SU-DHL-6 (cell line): ENCODE measurements at regions not wholly inside any gene's neighbourhood (a gene's known extent, or its start where the extent isn't known, plus 50 kb on each side); places are given as distances from the start of the nearest gene placed in this dataset.

Experiments used
- H2AFZ ChIP-seq: fragments of 200-600 bp; sonication (generic); 2 replicates; pipeline ENCODE4 v1.6.1; 2014; ENCODE audit warnings: low read depth, mild to moderate bottlenecking, moderate library complexity, mixed read lengths, antibody characterized with exemption, low read length; ENCODE audit not compliant: severe bottlenecking
- H3F3A ChIP-seq: fragments of 200-600 bp; shearing (Covaris generic); 2 replicates; pipeline ENCODE4 v1.6.0; 2016; ENCODE audit warnings: antibody characterized with exemption, mild to moderate bottlenecking; ENCODE audit not compliant: insufficient read depth
- H3K27ac ChIP-seq: fragments of 200-600 bp; sonication (generic); 2 replicates; pipeline ENCODE4 v1.5.1; 2016; ENCODE audit warnings: low read depth, mild to moderate bottlenecking, low read length, moderate library complexity, mixed read lengths
- H3K27me3 ChIP-seq: fragments of 200-600 bp; sonication (generic), shearing (Covaris generic); 2 replicates; pipeline ENCODE4 v1.6.0; 2014; ENCODE audit warnings: mild to moderate bottlenecking, low read length
- H3K36me3 ChIP-seq: fragments of 200-600 bp; sonication (generic); 2 replicates; pipeline ENCODE4 v1.6.1; 2014; ENCODE audit warnings: mild to moderate bottlenecking, low read length, mixed read lengths
- H3K4me2 ChIP-seq: fragments of 300-600, 200-600 bp; shearing (Covaris generic), sonication (generic); 2 replicates; pipeline ENCODE4 v1.6.0; 2014; ENCODE audit warnings: low read length, low read depth, mild to moderate bottlenecking; ENCODE audit not compliant: poor library complexity, severe bottlenecking
- H3K4me3 ChIP-seq: fragments of 200-600 bp; sonication (generic); 2 replicates; pipeline ENCODE4 v1.5.1; 2014; ENCODE audit warnings: antibody characterized with exemption, low read length, mild to moderate bottlenecking, mixed read lengths; ENCODE audit not compliant: insufficient read depth, poor library complexity, severe bottlenecking
- H3K79me2 ChIP-seq: fragments of 200-600 bp; sonication (generic); 2 replicates; pipeline ENCODE4 v1.6.1; 2014; ENCODE audit warnings: mild to moderate bottlenecking, low read length, moderate library complexity; ENCODE audit not compliant: insufficient read depth
- H3K9ac ChIP-seq: fragments of 200-600 bp; sonication (generic); 2 replicates; pipeline ENCODE4 v1.7.0; 2014; ENCODE audit warnings: mild to moderate bottlenecking, low read length
- H3K9me2 ChIP-seq: fragments of 200-600 bp; sonication (generic); replicated peaks from 2 replicates; pipeline ENCODE4 v1.6.1; 2014; ENCODE audit warnings: low read length; ENCODE audit not compliant: insufficient read depth
- H3K9me3 ChIP-seq: fragments of 200-600 bp; sonication (generic); 2 replicates; pipeline ENCODE4 v1.6.1; 2014; ENCODE audit warnings: low read length, mixed read lengths; ENCODE audit not compliant: insufficient read depth
- H4K20me1 ChIP-seq: fragments of 200-600 bp; sonication (generic); 2 replicates; pipeline ENCODE4 v1.6.1; 2014; ENCODE audit warnings: low read depth, mild to moderate bottlenecking, antibody characterized with exemption, low read length, moderate library complexity, mixed read lengths
- EZH2phosphoT487 ChIP-seq: fragments of 200-600 bp; sonication (generic), shearing (Covaris generic); conservative IDR thresholded peaks from 2 replicates; pipeline ENCODE4 v1.6.1; 2018; ENCODE audit warnings: mild to moderate bottlenecking, antibody characterized with exemption, low read length, moderate library complexity, mixed read lengths
- TF ChIP-seq, protein P1 (sequence below): fragments of 200-600 bp; sonication (generic); IDR thresholded peaks from one replicate; pipeline ENCODE4 v1.5.1; 2017; ENCODE audit warnings: antibody characterized with exemption, mild to moderate bottlenecking, low read length, moderate library complexity; ENCODE audit not compliant: insufficient read depth, poor library complexity, severe bottlenecking

DNA sequence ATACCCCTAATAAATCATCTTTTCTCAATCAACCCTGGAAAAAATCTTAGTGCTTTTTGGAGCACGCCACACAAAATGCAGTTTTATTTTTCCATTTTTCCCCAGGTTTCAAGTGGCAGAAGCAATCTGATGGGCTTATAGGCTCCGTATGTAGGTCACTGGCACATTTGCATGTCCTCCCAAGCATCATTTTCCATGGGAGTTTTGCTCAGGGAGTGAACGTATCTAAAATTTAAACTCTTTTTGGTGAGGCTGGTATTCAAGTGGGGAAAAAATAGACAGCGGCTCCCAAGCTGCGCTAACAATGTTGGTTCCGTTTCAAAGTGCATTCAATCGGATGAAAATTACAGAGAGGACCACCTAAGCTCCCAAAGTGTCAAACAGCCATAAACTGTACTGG lies 233.4 kb downstream of the MEX3B start:
- no peak overlapping the region for H3K4me2 ChIP-seq
- no peak overlapping the region for H2AFZ ChIP-seq
- H3K36me3 ChIP-seq, result no peaks in the 10 kb centered on the region
- H3K9me3 ChIP-seq, result no peaks in the 10 kb centered on the region
- no peaks in the 10 kb centered on the region for H3K79me2 ChIP-seq
- H3K9me2 ChIP-seq, result no peaks in the 10 kb centered on the region
- no peaks in the 10 kb centered on the region for H3F3A ChIP-seq
- H3K9ac ChIP-seq, result no peak overlapping the region
- H3K27me3 ChIP-seq, result no peaks in the 10 kb centered on the region
- H3K4me3 ChIP-seq, result no peak overlapping the region
- no peaks in the 10 kb centered on the region for H4K20me1 ChIP-seq
- H3K27ac ChIP-seq, result no peak overlapping the region
- TF ChIP-seq, protein P1, sequence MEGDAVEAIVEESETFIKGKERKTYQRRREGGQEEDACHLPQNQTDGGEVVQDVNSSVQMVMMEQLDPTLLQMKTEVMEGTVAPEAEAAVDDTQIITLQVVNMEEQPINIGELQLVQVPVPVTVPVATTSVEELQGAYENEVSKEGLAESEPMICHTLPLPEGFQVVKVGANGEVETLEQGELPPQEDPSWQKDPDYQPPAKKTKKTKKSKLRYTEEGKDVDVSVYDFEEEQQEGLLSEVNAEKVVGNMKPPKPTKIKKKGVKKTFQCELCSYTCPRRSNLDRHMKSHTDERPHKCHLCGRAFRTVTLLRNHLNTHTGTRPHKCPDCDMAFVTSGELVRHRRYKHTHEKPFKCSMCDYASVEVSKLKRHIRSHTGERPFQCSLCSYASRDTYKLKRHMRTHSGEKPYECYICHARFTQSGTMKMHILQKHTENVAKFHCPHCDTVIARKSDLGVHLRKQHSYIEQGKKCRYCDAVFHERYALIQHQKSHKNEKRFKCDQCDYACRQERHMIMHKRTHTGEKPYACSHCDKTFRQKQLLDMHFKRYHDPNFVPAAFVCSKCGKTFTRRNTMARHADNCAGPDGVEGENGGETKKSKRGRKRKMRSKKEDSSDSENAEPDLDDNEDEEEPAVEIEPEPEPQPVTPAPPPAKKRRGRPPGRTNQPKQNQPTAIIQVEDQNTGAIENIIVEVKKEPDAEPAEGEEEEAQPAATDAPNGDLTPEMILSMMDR, result no peak
- TF ChIP-seq EZH2phosphoT487, result no peak

DNA sequence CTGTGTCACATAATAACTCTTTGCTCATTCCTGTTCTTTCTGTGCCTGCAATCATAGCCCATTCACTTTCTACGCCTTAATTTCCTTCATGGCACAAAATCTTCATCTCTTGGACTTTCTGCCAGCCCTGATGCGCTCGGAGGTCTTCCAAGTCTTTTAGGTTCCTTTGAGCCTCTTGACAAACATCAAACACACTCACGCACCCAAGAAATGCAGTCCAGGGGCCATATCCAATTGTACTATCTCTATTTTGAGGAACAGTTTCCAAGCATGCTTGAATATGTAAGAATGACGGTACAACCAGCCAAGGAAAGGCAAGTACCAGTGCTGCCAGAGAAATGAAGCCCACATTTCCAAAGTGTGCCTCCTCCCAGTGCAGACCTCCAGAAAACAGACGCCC lies 234.1 kb downstream of the MEX3B start:
- Histone ChIP-seq H2AFZ (no peak overlapping the region), H3K36me3 (no peaks in the 10 kb centered on the region), H3K9me3 (no peaks in the 10 kb centered on the region), H3K4me2 (no peak overlapping the region), H3K27me3 (no peaks in the 10 kb centered on the region), H3K9me2 (no peaks in the 10 kb centered on the region), H3F3A (no peaks in the 10 kb centered on the region), H3K9ac (no peak overlapping the region), H4K20me1 (no peaks in the 10 kb centered on the region), H3K79me2 (no peaks in the 10 kb centered on the region), H3K4me3 (no peak overlapping the region), H3K27ac (no peak overlapping the region)
- TF ChIP-seq, protein P1, result no peak
- no peak for TF ChIP-seq EZH2phosphoT487

GRCh38 chr15:81809543-81809942 lies 236.3 kb downstream of the MEX3B start:
- no peaks in the 10 kb centered on the region for H3K9me3 ChIP-seq
- no peak overlapping the region for H3K4me2 ChIP-seq
- H3K4me3 ChIP-seq, result no peak overlapping the region
- no peak overlapping the region for H3K27ac ChIP-seq
- no peaks in the 10 kb centered on the region for H3K27me3 ChIP-seq
- H3K9me2 ChIP-seq, result no peaks in the 10 kb centered on the region
- no peaks in the 10 kb centered on the region for H4K20me1 ChIP-seq
- H3K36me3 ChIP-seq, result no peaks in the 10 kb centered on the region
- no peak for TF ChIP-seq EZH2phosphoT487
- TF ChIP-seq, protein P1, result peak; percentile 30
- no peak overlapping the region for H2AFZ ChIP-seq
- H3K79me2 ChIP-seq, result no peaks in the 10 kb centered on the region
- no peaks in the 10 kb centered on the region for H3F3A ChIP-seq
- no peak overlapping the region for H3K9ac ChIP-seq

DNA sequence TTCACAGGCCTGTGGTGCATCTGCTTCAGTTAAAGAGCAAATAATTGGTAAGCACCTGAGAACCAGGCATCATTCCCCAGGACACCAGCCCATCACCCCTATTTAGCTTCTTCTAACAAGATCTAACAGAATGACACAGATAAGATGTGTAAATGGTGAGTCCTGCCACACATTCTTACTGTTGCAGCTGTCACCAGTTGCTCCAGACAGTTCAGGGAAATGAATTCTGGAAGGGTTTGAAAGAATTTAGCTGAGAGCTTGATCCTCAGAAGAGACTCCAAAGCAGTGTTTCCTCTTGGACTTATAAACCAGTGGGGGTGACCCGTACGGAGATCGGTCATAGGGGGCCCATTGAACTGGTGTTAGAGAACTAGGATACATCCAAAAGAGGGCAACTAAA lies 238.0 kb downstream of the MEX3B start:
- TF ChIP-seq EZH2phosphoT487, result no peak
- TF ChIP-seq, protein P1, result no peak
- Histone ChIP-seq H3K36me3 (no peaks in the 10 kb centered on the region), H3K9me2 (no peaks in the 10 kb centered on the region), H3K9ac (no peak overlapping the region), H3K27me3 (no peaks in the 10 kb centered on the region), H2AFZ (no peak overlapping the region), H3K79me2 (no peaks in the 10 kb centered on the region), H3F3A (no peaks in the 10 kb centered on the region), H3K27ac (no peak overlapping the region), H4K20me1 (no peaks in the 10 kb centered on the region), H3K4me2 (no peak overlapping the region), H3K9me3 (no peaks in the 10 kb centered on the region), H3K4me3 (no peak overlapping the region)
